GM19455 (cell line): ENCODE measurements at regions not wholly inside any gene's neighbourhood (a gene's known extent, or its start where the extent isn't known, plus 50 kb on each side); places are given as distances from the start of the nearest gene placed in this dataset.

ENCODE experiments used
- ATAC-seq: cut with Tn5 transposase; IDR thresholded peaks from one replicate; pipeline ENCODE4 v1.9.1; 2021; ENCODE audit not compliant: unreplicated experiment

GRCh38 chr5:63375851-63376250, 586.4 kb downstream of the HTR1A start:
- no peak for ATAC-seq

GRCh38 chr5:63374085-63374484, 588.2 kb downstream of the HTR1A start:
- ATAC-seq, result no peak

- no peak for ATAC-seq
Measured at GRCh38 chr5:63351164-63351563, 611.1 kb downstream of the HTR1A start.

DNA sequence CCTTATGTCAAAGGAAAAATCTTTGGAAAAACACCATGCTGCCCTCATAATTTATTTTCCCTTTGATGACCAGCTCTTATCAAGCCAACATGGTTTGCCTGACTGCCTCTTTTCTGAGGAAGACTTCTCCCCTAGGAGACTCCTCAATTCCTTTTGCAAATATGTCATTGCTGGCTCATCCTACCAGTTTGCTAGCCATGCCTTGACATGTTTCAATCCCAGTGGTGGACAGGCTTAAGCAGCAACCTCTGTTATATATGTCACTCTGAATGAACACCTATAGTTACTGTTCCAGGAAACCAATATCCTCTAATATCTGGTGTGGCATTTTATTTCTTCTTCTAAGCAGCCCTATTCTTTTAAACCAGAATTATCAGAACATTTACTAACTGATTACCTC, 615.8 kb downstream of the HTR1A start:
- ATAC-seq, result no peak

DNA sequence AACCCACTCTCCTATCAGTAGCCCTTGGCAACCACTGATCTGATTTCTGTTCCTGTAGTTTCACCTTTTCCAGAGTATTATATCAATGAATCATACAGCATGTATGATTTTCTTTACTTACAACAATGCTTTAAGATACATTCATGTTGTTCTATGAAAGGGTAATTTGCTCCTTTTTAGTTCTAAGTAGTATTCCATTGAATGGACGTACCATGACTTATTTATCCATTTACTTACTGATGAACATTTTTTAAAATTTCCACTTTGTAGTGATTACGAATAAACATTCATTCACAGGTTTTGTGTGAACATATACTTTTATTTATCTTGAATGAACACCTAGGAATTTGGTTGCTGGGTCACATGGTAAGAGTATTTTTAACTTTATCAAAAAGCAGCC, 620.8 kb downstream of the HTR1A start:
- ATAC-seq, result no peak

GRCh38 chr5:63323926-63324325, 638.3 kb downstream of the HTR1A start:
- ATAC-seq, result no peak

- ATAC-seq, result no peak
Measured at GRCh38 chr5:63314551-63314950, 647.7 kb downstream of the HTR1A start.

DNA sequence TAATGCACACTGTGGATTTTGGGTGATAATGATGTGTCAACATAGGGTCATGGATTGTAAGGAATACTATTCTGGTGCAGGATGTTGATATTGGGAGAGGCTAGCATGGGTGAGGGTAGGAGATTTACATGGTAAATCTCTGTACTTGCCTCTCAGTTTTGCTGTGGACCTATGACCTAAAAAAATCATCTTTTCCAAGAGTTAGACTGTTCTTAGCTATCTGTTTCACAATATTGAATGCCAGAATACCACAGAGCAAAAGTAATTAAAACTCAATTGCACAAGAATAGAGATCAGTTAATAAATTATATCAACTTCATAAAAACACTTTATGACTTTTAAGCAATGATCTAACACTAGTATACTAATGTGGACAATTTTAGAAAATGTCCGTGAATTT, 651.6 kb downstream of the HTR1A start:
- no peak for ATAC-seq

GRCh38 chr5:63306909-63307308, 655.3 kb downstream of the HTR1A start:
- no peak for ATAC-seq

GRCh38 chr5:63293317-63293716, 668.9 kb downstream of the HTR1A start:
- ATAC-seq, result no peak

- no peak for ATAC-seq
Measured at GRCh38 chr5:63286724-63287123, 675.5 kb downstream of the HTR1A start.

DNA sequence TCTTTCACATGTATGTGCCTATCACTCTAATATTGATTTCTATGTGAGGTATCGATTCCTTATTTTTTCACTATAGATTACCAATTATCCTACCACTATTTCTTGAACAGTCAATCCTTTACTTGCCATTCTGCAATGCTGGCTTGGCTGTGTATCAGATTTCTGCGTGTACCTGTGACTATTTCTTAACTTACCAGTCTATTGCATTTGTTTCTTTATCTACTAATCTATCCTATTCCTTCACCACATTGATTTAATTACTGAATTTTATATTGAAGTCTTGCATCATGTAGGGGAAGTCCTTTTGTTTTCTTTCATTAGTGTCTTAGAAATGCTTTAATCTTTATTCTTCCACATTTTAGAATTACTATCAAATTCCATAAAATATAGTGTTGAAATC, 684.8 kb downstream of the LRRC70 start:
- no peak for ATAC-seq

DNA sequence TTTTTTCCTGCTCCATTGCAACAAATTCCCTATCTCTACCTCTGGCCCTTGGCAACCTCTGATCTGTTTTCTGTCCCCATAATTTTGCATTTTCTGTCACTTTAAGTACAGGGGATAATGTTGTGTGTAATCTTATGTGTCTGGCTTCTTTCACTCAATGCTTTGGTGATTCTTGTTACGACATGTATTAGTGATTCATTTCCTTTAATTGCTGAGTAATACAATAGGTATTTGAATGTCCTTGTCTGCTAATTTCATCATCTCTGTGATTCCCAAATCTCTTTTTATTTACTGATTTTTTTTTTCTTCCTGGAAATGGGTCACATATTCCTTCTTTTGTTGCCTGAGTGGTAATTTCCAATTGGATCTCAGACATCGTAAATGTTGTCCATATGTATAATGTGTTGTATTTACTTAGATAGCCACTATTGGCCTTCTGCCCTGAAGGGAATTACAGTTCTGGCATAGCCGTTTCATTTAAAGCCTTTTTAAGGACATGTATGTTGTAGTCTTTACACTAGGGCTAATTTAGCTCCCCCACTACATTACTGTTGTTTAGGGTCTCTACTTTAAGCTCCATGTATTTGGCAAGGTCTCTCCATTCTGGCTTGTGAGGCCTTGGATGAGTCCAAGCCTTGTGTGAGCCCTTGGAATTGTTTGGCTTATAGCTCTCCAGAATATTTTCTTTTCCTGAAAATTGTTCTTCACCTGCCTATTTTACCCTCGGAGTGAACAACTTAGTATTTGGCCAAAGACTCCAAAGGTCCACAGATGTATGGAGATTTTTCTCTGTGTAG, 683.8 kb downstream of the LRRC70 start:
- no peak for ATAC-seq

DNA sequence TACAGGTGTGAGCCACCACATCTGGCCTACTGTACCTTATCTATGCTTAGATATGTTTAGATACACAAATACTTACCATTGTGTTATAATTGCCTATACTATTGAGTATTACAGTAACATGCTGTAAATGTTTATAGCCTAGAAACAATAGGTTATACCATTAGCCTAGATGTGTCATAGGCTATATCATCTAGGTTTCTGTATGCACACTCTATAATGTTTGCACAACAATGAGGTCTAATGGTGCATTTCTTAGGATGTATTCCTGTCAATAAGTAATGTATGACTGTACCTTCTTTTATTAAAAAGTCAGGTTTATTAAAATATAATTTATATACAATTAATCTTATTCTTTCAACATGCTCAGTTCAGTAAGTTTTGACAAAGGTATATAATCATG, 683.1 kb downstream of the LRRC70 start:
- no peak for ATAC-seq

DNA sequence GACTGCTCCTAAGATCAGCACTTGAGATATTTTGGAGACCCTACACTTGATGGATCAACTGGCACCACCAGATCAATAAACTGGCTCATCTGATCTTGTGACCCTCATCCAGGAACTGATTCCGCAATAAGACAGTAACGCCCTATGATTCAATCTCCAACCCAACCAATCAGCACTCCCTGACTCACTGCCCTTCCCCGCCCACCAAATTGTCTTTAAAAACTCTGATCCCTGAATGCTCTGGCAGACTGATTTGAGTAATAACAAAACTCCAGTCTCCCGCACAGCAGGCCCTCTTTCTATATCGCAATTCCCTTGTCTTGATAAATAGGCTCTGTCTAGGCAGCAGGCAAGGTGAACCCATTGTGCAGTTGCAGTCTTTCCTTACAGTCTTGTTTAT, 677.0 kb downstream of the LRRC70 start:
- ATAC-seq, result no peak

GRCh38 chr5:63250939-63251338, 672.3 kb downstream of the LRRC70 start:
- no peak for ATAC-seq

DNA sequence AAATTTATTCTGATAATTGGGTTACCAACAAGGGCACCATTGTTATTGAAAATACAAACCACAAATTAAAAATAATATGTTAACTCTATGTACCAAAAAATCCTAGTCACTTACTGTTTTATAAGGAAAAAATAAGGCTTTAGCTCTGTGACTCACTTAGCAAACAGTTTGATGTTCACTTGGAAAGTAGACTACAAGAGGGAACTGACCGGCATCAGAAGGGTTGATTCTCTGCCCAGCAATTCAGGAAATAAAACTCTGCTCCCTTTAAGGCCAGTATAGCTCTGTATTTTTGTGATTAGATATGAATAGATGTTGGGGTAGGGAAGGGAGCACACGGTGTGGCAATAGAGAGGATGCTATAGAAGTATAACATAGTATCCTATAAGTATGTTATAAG, 671.3 kb downstream of the LRRC70 start:
- ATAC-seq, result no peak

- ATAC-seq, result no peak
Measured at GRCh38 chr5:63247651-63248050, 669.0 kb downstream of the LRRC70 start.

DNA sequence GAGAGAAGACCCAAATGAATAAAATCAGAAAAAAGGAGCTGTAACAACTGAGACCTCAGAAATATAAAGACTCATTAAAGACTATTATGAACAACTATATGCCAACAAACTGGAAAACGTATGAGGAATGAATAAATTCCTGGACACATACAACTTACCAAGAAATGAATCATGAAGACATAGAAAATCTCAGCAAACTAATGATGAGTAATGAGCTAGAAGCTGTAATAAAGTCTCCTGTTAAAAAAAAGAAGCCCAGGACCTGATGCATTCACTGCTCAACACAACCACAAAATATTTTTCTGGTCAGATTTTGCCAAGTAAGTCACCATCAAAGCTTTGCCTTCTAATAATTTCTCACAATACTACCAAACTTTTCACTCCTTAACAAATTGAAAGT, 666.7 kb downstream of the LRRC70 start:
- ATAC-seq, result no peak

DNA sequence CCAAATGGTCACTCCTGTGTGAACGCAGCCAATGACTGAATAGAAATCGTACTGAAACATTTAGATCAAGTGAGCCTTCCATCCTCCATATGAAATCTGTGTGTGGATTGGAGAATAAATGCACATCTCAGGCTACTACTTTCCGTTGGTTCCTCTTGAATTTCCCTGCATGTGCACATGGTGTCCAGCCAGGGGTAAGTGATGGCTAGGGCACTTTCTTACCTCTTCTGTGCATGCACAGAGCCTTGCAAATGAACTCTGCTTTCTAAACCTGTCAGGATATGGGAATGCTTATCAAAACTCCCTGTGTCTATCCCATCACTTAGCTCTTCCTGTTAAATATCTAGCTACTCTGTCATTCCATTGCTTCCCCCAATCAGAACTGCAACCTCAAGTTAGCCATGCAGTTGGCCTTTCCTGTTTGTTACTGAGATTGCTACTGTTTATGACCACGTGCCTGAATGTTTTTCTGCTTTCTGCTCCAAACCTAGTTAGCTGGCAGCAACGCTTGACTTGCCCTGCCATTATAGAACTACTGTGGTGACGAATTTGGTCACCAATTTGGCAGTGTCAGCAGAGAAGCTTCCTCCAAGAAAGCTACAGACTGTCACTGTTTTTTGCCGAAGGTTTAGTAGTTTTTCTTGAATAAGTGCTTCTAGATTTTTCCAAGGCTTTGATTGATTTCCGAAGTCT, 661.6 kb downstream of the LRRC70 start:
- ATAC-seq, result no peak

DNA sequence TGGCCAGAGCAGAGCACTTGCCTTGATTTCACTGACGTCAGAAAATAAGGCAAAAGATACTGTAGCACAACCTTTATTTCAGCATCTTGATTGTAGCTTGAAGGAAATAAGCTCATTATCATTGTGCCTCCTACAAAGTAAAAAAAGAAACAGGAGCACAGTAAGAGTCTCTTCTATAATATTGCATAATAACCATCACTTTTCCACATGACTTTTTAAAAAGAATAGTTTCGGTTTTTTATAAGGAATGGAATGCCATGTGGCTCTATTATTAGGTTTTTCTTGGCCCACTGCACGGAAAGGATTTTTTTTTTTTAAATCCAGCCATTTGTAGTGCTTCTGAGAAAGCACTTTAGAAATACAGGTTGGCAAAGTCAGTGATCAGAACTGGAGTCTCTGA, 655.3 kb downstream of the LRRC70 start:
- ATAC-seq, result no peak

GRCh38 chr5:63233361-63233760, 654.7 kb downstream of the LRRC70 start:
- ATAC-seq, result no peak

DNA sequence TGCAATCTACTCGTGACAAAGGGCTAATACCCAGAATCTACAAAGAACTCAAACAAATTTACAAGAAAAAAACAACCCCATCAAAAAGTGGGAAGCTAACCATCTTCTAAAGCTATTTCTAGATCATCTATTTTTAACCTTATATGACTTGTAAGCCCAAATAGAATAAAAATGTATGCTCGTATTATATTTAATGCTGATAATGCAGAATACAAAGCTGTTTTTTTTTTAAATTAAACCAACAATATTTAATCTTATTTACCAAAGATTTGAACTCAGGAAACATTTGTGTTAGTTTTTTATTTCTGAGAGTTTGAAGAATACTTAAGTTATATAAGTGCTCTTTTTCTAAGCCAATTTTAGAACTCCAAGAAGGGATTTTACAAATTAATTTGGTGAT, 652.1 kb downstream of the LRRC70 start:
- ATAC-seq, result no peak
